Muscle layer of duodenum (tissue), 2 donors: ENCODE measurements at regions not wholly inside any gene's neighbourhood (a gene's known extent, or its start where the extent isn't known, plus 50 kb on each side); places are given as distances from the start of the nearest gene placed in this dataset.

Experiments
- H3K27ac ChIP-seq: one replicate; pipeline ENCODE4 v1.7.0; 2013; ENCODE audit warnings: mild to moderate bottlenecking, low read length
- H3K27me3 ChIP-seq: one replicate; pipeline ENCODE4 v1.7.0; 2013; ENCODE audit warnings: low read depth, mild to moderate bottlenecking, control low read depth, low read length
- H3K36me3 ChIP-seq, 2 donors: one replicate each; pipeline ENCODE4 v1.7.0; 2013; ENCODE audit warnings: low read length in 2 of 2, control low read depth in 1 of 2, mild to moderate bottlenecking in 1 of 2; ENCODE audit not compliant: insufficient read depth in 2 of 2, control insufficient read depth in 1 of 2
- H3K4me1 ChIP-seq, 2 donors: one replicate each; pipeline ENCODE4 v1.7.0; 2013; ENCODE audit warnings: low read length in 2 of 2, mild to moderate bottlenecking in 2 of 2, control low read depth in 1 of 2, moderate library complexity in 1 of 2; ENCODE audit not compliant: insufficient read depth in 2 of 2, control insufficient read depth in 1 of 2
- H3K4me3 ChIP-seq, 2 donors: one replicate each; pipeline ENCODE4 v1.7.0; 2013; ENCODE audit warnings: low read length in 2 of 2, low read depth in 1 of 2, mild to moderate bottlenecking in 1 of 2
- H3K9me3 ChIP-seq, 2 donors: one replicate each; pipeline ENCODE4 v1.7.0; 2013; ENCODE audit warnings: low read length in 2 of 2, control low read depth in 1 of 2, mild to moderate bottlenecking in 1 of 2; ENCODE audit not compliant: control insufficient read depth in 1 of 2
- donor health status: healthy.

GRCh38 chr2:195317550-195317949 lies 339.5 kb upstream of the SLC39A10 start:
- H3K4me3 ChIP-seq, result no peak overlapping the region
- no peaks in the 10 kb centered on the region for H3K9me3 ChIP-seq
- no peak overlapping the region for H3K27ac ChIP-seq
- H3K4me1 ChIP-seq, result peaks cover 0 to 8% of the 10 kb centered on the region in 2 donors
- no peaks in the 10 kb centered on the region for H3K27me3 ChIP-seq
- H3K36me3 ChIP-seq, result no peaks in the 10 kb centered on the region

- H3K4me3 ChIP-seq, result no peak overlapping the region
- no peaks in the 10 kb centered on the region for H3K4me1 ChIP-seq
- no peak overlapping the region for H3K27ac ChIP-seq
- H3K9me3 ChIP-seq, result no peaks in the 10 kb centered on the region
- H3K27me3 ChIP-seq, result no peaks in the 10 kb centered on the region
- no peaks in the 10 kb centered on the region for H3K36me3 ChIP-seq
Observed at GRCh38 chr2:195316486-195316885, 340.5 kb upstream of the SLC39A10 start.

GRCh38 chr2:195313962-195314361 lies 343.1 kb upstream of the SLC39A10 start:
- Histone ChIP-seq H3K4me3 (no peak overlapping the region), H3K27me3 (no peaks in the 10 kb centered on the region), H3K36me3 (no peaks in the 10 kb centered on the region), H3K27ac (no peak overlapping the region), H3K9me3 (no peaks in the 10 kb centered on the region), H3K4me1 (no peaks in the 10 kb centered on the region)

- H3K27ac ChIP-seq, result no peak overlapping the region
- no peaks in the 10 kb centered on the region for H3K36me3 ChIP-seq
- no peaks in the 10 kb centered on the region for H3K4me1 ChIP-seq
- no peaks in the 10 kb centered on the region for H3K27me3 ChIP-seq
- no peaks in the 10 kb centered on the region for H3K9me3 ChIP-seq
- no peak overlapping the region for H3K4me3 ChIP-seq
Observed at GRCh38 chr2:195312662-195313061, 344.4 kb upstream of the SLC39A10 start.

GRCh38 chr2:195308163-195308562 lies 348.9 kb upstream of the SLC39A10 start:
- Histone ChIP-seq H3K4me1 (no peaks in the 10 kb centered on the region), H3K36me3 (no peaks in the 10 kb centered on the region), H3K9me3 (no peaks in the 10 kb centered on the region), H3K27me3 (no peaks in the 10 kb centered on the region), H3K4me3 (no peak overlapping the region), H3K27ac (no peak overlapping the region)

GRCh38 chr2:195307751-195308150 lies 349.3 kb upstream of the SLC39A10 start:
- H3K4me1 ChIP-seq, result no peaks in the 10 kb centered on the region
- no peak overlapping the region for H3K27ac ChIP-seq
- H3K4me3 ChIP-seq, result no peak overlapping the region
- H3K9me3 ChIP-seq, result no peaks in the 10 kb centered on the region
- no peaks in the 10 kb centered on the region for H3K36me3 ChIP-seq
- H3K27me3 ChIP-seq, result no peaks in the 10 kb centered on the region

GRCh38 chr2:195304310-195304709 lies 352.7 kb upstream of the SLC39A10 start:
- Histone ChIP-seq H3K27me3 (no peaks in the 10 kb centered on the region), H3K4me3 (no peak overlapping the region), H3K36me3 (no peaks in the 10 kb centered on the region), H3K4me1 (no peaks in the 10 kb centered on the region), H3K27ac (no peak overlapping the region), H3K9me3 (no peaks in the 10 kb centered on the region)

GRCh38 chr2:195300631-195301030 lies 356.4 kb upstream of the SLC39A10 start:
- no peaks in the 10 kb centered on the region for H3K27me3 ChIP-seq
- H3K4me3 ChIP-seq, result no peak overlapping the region
- H3K4me1 ChIP-seq, result no peaks in the 10 kb centered on the region
- no peaks in the 10 kb centered on the region for H3K36me3 ChIP-seq
- no peak overlapping the region for H3K27ac ChIP-seq
- H3K9me3 ChIP-seq, result no peaks in the 10 kb centered on the region

GRCh38 chr2:195299600-195299999 lies 357.4 kb upstream of the SLC39A10 start:
- Histone ChIP-seq H3K9me3 (peaks cover 0 to 2% of the 10 kb centered on the region in 2 donors), H3K4me1 (no peaks in the 10 kb centered on the region), H3K36me3 (no peaks in the 10 kb centered on the region), H3K27me3 (no peaks in the 10 kb centered on the region), H3K27ac (no peak overlapping the region), H3K4me3 (no peak overlapping the region)

- H3K4me1 ChIP-seq, result no peaks in the 10 kb centered on the region
- H3K27ac ChIP-seq, result no peak overlapping the region
- no peaks in the 10 kb centered on the region for H3K27me3 ChIP-seq
- peaks cover 0 to 2% of the 10 kb centered on the region in 2 donors for H3K9me3 ChIP-seq
- H3K36me3 ChIP-seq, result no peaks in the 10 kb centered on the region
- no peak overlapping the region for H3K4me3 ChIP-seq
Observed at GRCh38 chr2:195296490-195296889, 360.5 kb upstream of the SLC39A10 start.

- H3K27me3 ChIP-seq, result no peaks in the 10 kb centered on the region
- H3K4me1 ChIP-seq, result no peaks in the 10 kb centered on the region
- H3K36me3 ChIP-seq, result no peaks in the 10 kb centered on the region
- H3K27ac ChIP-seq, result no peak overlapping the region
- H3K4me3 ChIP-seq, result no peak overlapping the region
- H3K9me3 ChIP-seq, result no peaks in the 10 kb centered on the region
Observed at GRCh38 chr2:195289081-195289480, 367.9 kb upstream of the SLC39A10 start.

- no peak overlapping the region for H3K4me3 ChIP-seq
- H3K36me3 ChIP-seq, result no peaks in the 10 kb centered on the region
- no peaks in the 10 kb centered on the region for H3K9me3 ChIP-seq
- H3K4me1 ChIP-seq, result no peaks in the 10 kb centered on the region
- no peaks in the 10 kb centered on the region for H3K27me3 ChIP-seq
- no peak overlapping the region for H3K27ac ChIP-seq
Observed at GRCh38 chr2:195279840-195280427, 377.1 kb upstream of the SLC39A10 start.
